ENCODE measurements at regions not wholly inside any gene's neighbourhood (a gene's known extent, or its start where the extent isn't known, plus 50 kb on each side); places are given as distances from the start of the nearest gene placed in this dataset.
A peak's percentile ranks its signal among the peaks of the same experiment; 100 is the strongest.

DNA sequence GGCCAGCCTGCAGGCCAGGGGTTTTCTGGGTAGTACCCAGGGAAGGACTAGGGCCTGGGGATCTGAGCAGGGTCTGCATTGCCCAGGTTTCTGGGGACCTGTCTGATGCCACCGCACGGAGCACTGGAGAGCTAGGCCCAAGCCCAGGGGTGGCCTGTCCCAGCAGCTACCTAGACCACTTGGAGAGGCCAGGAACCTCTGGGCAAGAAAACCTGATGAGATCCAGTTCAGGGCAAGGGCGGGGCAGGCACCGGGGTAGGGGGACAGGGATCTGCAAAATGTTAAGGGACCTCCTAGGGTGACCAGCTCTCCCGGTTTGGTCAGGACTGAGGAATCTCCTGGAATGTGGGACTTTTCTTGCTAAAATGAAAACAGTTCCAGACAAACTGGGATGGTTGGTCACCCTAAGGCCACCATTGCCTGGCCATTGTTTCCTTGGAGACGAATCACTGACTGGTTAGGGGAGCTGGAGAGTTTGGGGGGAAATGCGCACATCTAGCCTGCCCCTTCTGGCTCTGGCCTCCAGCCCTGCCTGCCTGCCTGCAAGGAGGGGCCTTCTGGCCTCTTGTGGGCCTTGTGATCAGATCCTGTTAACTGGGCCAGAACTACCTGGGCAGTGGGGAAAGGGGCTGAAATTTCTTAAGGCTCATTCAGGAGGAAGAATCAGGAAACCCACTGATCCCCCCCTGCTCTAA lies 117.4 kb upstream of the TLE3 start:
- DNase-seq, result no peak

DNA sequence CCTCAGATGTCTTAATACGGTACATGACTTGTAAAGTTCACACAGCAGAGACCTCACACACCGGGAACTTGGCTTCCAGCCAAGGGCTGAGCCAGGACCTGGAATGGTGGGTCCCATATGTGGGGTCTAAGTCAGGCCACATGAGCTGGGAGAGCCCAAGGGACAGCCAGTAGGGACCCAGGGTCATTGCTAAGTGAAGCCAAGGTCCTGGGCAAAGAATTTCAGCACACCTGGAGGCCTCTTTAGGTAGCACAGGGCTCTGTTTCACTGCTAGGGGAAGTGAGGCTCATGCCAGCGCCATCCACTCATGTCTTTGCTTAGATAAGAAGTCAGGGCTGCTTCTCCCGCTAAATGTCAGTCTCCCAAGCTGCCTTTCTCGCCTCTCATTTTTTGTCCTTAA lies 116.6 kb upstream of the TLE3 start:
- no peak for DNase-seq

DNA sequence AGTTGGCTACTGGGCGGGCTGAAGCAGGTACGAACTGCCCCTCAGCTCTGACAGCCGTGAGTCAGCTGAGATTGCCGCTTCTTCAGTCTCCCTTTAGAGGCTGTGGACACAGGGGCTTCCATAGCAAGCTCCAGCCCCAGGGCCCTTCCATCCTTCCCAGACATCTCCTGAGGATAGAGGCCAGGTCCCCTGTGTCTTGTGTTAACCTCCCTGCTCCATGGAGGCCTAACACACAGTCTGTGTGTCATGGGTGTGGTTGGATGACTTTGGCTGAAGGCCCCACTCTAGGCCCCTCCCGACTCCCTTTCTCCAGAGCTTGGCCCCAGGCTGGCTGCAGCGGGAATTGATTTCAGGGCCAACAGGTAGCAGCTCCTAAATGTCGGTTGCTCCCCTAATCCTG lies 116.1 kb upstream of the TLE3 start:
- no peak for DNase-seq

DNA sequence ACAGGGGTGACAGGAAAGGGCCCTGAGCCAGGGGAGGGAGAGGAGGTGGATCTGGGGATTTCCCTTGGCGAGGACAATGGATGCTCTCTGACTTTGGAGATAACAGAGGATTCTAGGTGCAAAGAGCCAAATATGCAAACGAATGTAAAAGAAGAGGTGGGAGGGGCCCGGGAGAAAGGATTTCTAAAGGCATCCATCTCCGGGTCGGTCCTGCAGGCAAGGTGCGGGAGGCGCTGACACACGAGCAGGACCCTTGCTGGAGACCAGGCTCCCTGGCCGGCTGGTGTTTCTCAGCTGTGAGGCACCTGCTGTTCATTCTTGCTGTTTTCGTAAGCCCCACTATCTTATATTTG lies 115.2 kb upstream of the TLE3 start:
- DNase-seq, result peak; percentile 4

DNA sequence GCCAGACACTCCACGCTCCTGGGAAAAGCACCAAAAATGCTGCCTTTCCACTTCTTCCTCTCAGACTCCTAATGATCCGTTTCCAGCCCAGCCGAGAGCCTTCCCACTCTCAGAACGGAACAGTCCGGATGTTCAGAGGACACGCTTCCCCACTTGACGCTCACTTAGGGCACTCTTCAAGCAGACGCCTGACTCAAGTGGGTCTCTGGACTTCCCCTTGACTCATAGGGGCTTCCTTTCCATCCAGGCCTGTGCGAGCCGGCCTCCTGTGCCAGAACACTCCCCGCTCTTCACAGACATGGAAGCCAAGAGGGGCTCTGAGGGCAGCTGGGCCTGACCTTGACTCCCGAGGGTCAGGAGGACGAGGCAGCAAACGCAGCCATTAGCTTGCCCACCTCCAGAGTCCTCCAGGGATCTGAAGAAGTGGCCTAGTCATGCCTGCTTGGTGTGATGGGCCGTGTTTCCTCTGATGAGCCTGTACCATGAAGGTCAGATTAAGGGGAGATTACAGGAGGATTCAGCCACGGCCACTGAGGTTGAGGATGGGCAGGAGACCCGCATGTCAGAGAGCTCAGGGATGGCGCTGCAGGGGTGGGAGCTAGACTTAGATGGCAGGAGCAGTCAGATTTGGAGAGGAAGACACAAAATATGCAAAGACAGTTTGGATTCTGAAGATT lies 114.7 kb upstream of the TLE3 start:
- DNase-seq, result peak; percentile 66

DNA sequence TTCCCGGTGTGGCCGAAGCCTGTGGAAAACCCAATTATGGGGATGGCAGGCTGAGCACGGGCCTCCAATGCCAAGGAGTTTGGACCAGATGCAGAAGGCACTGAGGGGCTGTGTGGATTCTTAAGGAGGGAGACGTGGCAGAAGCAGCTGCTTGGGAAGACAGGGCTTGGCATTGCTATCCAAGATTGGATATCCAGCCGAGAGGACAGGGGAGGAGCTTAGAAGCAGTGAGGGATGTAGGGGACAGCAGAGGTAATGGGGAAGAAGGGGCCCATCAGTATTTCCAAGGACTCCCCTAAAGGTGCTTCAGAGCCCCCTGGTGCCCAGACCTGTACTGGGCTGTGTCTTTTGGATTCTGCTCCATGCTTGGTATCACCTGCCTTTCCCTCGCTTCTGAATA lies 112.8 kb upstream of the TLE3 start:
- DNase-seq, result peak; percentile 11

DNA sequence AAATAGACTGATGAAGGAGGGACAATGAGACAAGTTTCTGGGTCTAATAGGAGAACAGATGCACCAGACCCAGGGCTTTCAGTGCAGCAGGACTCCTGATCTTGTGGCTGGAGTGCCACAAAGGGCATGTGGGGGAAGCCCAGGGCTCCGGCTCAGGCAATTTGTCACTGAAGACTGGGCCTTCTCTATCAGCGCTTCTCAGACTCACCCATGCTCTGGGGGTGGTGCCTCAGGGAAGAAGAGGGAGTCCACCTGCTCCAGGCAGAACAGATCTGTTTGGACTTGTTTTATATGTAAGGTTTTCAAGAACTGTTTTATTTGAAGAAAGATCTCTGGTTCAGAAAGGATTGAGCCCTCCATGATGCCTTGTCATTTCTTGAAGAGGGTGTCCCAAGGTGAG lies 112.4 kb upstream of the TLE3 start:
- no peak for DNase-seq

DNA sequence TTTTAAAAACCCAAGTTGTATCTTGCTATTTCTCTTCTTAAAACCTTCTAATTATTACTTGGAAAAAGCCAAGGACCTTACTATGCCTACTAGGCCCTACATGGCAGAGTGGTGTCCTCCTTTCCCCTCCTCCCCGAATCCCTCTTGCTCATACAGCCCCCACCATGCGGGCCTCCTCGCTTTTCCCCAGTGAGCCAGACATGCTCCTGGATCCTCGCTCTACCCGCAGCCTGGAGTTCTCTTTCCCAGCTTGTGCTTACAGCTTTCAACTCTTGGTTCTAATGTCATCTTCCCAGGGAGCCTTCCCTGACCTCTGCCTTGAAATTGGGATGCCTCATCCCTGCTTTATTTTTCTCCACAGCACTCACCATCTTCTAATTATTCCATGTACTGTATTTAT lies 111.8 kb upstream of the TLE3 start:
- DNase-seq, result no peak

DNA sequence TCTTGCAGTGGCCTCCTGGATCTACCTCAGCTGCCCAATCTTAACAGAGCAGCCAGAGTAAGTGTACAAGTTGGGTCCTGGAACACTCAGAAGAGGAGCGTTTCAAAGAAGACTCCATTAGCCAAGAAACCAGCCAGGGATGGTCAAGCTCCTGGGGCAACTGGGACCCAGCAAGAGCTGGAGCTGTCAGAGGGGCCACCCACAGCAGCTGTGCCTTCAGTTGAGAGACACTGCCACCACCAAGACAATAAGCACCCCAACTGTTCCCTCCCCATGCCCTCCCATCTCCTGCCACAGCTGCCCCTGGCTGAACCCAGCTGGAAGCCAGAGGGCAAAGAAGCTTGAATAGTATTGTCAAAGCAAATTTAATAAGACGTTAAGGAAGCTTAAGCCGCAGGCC lies 110.6 kb upstream of the TLE3 start:
- DNase-seq, result no peak

DNA sequence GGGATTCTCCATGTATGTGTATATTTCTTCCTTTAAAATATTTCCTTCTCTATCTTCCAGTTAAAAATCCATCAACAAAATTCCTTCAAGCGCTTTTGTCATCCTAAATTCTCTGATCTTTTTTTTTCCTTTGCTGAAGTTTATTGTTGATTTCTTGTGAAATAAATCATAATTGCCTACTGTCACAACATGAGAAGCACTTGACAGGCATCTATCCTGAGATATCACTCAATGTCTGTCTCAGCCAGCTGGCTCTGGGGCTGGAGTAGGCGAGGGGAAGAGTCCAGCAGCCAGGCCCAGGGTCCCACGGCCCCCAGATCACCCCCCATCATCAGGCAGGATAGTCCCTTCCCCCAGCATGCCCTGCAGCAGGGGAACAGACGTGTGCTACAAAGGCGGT lies 109.0 kb upstream of the TLE3 start:
- no peak for DNase-seq

DNA sequence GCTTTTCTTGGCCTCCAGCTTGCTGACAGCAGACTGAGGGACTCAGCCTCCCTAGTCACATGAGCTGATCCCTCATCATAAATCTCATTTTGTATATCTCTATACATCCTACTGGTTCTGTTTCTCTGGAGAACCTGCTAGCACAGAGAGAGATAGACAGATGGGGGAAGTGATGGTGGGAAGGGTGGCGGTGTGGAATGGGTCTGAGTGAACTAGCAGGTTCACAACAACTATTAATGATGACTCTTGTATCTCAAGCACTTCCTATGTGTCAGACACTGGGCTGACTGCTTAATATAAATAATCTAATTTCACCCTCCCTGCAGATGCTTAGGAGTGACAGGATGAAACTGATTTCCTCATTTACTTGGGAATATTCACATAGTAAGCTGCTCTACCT lies 106.9 kb upstream of the TLE3 start:
- no peak for DNase-seq

DNA sequence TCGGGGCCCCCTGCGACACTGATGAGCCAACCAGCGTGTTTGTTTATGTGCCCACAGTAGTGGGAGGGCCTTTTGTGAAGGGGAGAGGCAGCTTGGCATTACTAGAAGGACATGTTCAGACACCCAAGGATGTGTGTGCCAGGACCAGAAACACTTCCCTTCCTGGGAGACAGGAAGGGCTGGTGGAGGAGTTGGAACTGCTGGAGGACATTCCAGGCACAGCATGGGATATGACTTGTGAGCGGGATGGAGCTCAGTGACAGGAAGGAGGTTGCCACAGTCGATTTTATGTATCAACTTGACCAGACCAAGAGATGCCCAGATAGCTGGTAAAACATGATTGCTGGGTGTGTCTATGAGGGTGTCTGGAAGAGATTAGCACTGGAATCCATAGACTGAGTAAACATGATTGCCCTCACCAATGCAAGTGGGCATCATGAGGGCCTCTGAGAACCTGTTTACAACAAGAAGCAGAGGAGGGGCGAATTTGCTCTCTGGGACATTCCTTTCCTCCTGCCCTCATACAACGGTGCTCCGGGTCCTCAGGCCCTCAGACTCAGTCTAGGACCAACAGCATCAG lies 106.4 kb upstream of the TLE3 start:
- no peak for DNase-seq

DNA sequence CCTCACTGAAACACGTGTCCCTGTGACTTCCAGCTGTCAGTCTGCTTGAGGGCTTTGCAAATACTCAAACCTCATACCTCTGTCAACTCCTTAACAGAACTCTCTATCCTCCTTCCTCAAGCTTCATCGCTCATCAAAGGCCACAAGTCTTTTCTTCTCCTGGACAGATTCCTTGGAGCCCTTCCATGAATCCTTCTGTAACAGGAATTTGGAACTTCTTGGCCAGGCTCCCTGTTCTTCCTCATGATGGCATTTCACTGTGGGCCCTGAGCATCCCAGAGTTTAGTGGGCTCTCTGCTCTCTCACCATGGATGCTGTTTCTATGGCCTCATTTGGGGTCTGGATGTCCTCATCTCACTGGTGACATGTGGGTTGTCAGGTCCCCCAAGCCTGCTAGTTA lies 105.0 kb upstream of the TLE3 start:
- DNase-seq, result no peak

DNA sequence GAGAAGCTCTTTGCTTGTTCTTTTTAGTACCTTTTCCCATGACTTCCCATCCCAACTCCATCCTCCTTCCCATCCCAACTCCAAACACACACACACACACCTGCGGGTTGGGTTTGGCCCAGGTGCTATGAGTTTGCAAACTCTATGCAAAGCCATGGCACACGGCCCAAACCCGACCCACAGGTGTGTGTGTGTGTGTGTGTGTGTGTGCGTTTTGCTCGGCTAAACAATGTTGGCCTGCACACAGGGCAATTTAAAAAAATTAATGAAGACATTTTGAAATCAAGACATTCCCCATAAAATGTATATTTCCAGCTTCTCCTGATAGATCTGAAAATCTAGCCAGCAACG lies 103.7 kb upstream of the TLE3 start:
- no peak for DNase-seq

DNA sequence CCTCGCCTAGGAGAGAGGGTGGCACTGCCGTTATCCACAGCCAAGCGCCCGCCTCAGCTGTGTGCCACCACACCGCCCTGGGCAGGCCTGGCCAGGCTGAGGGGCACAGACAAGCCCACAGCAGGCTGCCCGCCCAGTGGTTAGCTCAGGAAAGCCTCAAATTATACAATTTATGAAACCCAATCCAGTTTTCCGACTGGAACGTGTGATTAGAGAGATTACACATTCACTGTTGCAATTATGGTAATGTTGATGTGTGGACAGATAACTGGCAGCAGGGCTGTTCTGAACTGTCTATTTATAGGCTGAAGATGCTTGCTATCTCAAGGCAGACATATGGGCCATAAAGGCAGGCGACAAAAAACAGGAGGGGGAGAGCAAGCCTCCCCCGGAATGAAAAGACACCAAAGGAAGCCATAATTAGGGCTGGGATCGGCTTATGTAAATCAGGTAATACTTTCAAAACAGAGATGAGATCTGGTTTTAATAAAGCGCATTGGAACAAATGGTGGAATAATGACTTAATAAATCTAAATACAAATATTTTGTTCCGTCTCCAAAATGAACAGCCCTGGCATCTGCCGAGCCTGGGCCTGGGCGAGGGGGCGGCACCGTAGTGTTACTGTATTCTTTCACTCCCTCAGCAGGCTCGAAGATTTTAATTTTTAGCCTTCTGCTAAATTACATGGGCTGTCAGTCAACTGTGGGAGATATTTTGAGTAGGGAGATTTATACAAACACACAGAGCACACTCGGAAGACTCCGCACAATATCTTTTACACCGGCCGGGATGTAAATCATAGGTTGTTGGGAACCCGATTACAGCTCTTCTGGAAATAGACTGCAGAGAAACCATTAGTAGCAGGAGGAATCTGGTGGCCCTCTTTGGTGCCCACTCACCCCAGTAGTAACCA lies 103.1 kb upstream of the TLE3 start:
- DNase-seq, result no peak

DNA sequence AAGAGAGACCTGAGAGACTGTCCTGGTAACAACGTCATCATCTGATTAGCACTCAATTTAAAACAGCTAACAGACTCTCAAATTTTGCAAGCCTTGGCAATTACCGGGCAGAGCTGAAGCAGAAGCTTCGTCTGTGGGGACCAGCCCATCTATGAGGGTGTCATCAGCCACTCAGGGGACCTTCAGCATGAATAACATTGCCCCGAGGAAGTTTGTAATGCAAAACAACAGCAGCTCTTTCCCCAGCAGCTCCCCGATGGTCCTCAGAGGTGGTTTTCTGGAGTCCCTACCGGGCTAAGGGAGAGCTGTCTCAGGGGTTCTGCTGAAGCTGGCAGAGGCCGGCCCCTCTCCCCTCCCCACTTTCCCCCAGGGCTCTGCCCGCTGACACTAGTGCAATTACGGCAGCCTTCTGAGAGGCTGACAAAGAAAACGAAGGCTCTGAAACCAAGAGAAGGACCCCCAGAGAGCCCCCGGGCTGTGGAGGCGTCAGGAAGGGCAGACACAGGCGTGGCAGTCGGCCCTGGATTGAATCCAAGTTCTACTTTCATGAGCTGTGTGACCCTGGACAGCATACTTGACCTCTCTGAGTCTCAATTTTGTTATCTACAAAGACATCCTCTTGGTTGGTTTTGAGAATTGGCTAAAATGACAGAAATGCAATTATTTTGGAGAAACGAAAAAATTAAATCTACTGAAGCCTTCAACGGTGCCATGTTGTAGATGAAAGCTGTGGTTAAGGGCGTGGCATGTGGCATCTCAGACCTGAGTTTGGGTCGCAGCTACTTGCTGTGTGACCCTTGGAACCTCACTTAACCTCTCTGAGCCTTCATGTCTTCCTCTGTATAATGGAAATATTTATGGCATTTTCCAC lies 102.1 kb upstream of the TLE3 start:
- DNase-seq, result no peak

DNA sequence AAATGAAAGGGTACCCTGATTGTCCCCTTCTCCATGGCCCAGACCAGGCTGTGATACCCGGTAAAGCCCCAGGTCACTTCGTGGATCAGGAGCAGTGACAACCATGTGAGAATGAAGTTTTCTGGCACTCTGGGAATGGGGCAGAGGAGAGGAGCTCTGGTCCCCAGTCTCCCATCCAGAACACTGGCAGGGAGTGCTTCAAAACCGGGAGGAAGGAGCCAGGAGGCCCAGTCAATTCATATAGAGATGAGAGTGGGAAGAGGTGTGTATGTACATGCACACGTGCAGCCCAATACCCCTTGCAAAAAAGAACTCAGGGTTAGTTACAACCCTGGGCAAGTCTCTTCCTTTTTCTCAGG lies 101.4 kb upstream of the TLE3 start:
- DNase-seq, result no peak

DNA sequence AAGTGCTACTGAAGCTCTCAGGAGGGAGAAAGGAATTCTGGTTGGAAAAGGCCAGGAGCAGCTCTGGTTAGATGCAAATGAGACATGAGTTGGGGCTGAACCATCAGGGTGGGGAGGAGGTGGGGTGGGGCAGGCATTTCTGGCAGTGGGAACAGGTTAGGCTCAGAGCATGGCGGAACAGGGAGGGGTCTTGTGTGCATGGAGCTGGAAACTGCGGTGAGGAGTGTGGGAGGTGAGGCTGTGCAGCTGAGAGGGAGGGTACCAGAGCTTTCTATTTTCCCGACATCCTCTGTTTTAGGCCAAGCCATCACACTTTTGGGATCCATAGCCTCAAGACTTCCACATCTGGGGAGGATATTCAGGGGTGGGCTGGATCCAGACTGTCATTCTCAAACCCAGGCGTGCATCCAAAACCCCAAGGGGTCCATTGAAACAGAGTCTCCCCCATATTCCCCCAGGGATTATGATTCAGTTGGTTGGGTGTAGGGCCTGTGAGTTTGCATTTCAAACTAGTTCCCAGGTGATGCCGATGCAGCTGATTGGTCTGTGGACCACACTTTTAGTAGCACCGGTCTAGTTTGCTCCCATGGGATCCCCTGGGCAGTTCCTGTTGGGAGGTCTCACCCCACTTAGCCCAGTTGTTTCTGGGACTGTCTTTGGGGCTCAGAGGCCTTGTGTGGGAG lies 100.9 kb upstream of the TLE3 start:
- no peak for DNase-seq

DNA sequence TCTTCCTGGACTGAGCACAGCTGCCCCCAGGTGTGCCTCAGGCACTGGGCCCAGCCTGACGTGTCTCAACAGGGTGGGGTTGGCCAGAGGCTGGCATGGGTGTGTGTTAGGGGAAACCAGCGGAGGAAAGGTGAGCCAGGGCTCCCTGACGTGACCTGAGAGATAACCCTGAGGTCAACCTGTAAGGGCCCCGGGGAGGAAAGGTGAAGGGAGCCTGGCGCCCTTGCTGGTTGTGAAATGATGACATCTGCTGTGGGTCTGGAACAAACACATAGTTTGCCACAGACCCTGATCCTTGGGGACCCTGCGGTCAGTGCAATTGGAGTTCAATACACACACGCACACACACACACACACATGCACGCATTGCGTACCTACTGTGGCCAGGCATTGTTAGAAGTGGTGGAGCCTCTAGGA lies 100.2 kb upstream of the TLE3 start:
- no peak for DNase-seq

DNA sequence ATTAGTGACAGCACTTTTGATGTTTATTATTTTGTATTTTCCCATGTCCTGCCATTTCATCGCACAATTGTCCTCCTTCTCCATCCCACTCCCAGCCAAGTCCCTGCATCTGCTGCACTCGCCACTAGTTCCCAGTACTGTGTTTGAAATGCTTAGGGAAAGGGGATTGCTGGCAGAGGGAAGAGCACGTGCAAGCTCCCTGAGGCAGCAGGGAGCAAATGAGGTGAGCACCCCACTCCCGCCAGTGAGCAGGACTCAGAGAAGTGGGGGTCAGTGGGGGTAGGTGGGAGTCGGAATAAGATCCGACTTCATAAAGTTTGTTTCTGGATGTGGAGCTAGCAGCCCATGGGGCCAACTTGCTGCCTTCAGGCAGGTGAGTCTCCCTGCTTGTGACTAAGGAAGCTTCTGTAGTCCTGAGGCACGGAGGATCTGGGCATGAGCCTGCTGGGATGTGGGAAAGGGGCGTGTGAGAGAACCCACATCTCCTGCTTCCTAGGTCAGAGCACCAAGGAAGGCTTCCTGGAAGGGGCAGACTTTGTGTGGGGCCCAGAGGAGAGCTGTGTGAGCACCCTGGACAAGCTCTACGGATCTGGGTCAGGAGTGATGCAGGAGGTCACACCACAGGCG lies 99.7 kb upstream of the TLE3 start:
- DNase-seq, result no peak
